Cardiac fibroblast (primary cell): ENCODE measurements at regions not wholly inside any gene's neighbourhood (a gene's known extent, or its start where the extent isn't known, plus 50 kb on each side); places are given as distances from the start of the nearest gene placed in this dataset.

Source experiments
- DNase-seq, 2 donors: peaks; one replicate each; pipeline versions ENCODE4 v3.0.0 to v3.0.0-alpha.2; 2010; ENCODE audit warnings: low read depth in 2 of 2
- H3K4me3 ChIP-seq, 2 donors: replicated peaks in 1 of 2; 1 replicate in 1 of 2; 2 replicates in 1 of 2; pipeline ENCODE4 v1.5.1; 2011; ENCODE audit warnings: low read depth in 2 of 2, low read length in 2 of 2, mild to moderate bottlenecking in 2 of 2, moderate library complexity in 1 of 2
- TF ChIP-seq, protein P1 (sequence below): IDR thresholded peaks from one replicate; pipeline ENCODE4 v1.5.1; 2011; ENCODE audit warnings: low read depth, mild to moderate bottlenecking, low read length, inconsistent platforms

DNA sequence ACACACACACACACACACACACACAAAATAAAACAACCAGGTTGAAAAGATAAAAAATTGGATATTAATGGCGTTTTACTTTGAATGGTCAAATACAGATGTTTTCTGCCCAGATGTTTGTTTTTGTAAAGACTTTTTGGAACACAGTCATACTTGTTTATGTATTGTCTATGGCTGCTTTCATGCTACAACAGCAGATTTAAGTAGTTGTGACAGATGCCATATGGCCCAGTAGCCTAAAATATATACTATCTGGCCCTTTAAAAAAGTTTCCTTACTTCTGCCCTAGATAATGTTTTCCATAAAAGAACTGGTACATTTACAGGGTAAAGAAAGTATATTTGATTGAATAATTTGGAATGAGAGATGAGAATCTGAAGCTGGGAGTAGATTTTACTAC is 1362.8 kb upstream of the SEL1L start:
- TF ChIP-seq, protein P1, sequence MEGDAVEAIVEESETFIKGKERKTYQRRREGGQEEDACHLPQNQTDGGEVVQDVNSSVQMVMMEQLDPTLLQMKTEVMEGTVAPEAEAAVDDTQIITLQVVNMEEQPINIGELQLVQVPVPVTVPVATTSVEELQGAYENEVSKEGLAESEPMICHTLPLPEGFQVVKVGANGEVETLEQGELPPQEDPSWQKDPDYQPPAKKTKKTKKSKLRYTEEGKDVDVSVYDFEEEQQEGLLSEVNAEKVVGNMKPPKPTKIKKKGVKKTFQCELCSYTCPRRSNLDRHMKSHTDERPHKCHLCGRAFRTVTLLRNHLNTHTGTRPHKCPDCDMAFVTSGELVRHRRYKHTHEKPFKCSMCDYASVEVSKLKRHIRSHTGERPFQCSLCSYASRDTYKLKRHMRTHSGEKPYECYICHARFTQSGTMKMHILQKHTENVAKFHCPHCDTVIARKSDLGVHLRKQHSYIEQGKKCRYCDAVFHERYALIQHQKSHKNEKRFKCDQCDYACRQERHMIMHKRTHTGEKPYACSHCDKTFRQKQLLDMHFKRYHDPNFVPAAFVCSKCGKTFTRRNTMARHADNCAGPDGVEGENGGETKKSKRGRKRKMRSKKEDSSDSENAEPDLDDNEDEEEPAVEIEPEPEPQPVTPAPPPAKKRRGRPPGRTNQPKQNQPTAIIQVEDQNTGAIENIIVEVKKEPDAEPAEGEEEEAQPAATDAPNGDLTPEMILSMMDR, result no peak
- no peak for DNase-seq
- no peak overlapping the region for H3K4me3 ChIP-seq

DNA sequence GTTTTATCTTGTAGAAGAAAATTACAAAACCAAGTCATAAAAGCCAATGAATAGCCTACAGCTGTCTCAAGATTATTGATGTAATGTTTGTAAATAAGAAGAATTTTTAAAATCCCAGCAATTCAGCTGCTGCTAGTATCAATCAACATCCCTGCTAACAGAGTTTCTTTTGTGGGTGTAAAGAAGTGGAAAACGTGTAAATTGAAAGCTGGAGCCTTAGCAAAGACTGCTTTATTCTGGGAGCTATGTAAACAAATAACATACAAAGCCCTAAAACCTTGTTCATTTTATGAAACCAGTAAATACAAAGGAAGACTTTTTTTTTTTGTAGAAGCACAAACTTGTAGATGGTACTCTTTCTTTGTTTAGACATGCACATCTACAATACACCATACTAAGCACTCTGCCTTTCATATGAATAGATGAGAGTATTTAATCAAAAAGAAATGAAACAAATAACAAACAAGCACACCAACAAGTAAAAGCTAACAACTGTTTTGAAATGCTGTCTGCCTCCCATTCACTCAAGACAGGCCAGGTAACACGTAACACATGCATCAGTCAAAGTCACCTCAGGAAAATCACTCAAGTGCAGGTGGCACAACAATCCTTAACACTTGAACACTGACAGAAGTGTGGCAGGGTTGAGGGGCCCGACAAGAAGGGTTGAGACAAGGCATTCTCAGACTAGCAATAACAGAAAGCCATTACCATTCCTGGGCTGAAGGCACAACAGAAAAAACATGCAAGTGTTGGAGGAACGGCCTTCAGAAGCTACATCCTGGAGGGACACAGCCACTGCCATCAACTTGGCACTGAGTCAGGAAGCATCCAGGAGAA is 1364.0 kb upstream of the SEL1L start:
- TF ChIP-seq, protein P1, result no peak
- H3K4me3 ChIP-seq, result no peak overlapping the region
- DNase-seq, result no peak

DNA sequence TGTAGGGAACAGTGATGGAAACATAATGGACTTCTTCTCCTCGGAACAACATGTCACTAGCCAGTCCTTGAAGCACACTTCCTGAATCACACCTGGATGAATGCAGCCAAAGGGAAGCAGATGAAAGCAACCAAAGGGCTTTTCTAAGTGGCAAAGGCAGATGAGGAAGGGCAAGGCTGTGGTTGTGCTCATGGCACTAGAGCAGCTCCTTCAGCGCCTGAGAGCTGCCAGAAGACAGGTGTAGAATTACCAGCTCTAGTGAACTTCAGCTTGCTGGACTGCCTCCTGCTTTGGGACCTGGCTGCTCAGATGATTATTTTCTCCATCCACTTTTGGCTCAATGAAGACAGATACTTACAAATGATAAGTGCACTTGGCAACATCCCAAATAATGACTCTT is 1372.1 kb upstream of the SEL1L start:
- TF ChIP-seq, protein P1, result no peak
- no peak overlapping the region for H3K4me3 ChIP-seq
- no peak for DNase-seq

DNA sequence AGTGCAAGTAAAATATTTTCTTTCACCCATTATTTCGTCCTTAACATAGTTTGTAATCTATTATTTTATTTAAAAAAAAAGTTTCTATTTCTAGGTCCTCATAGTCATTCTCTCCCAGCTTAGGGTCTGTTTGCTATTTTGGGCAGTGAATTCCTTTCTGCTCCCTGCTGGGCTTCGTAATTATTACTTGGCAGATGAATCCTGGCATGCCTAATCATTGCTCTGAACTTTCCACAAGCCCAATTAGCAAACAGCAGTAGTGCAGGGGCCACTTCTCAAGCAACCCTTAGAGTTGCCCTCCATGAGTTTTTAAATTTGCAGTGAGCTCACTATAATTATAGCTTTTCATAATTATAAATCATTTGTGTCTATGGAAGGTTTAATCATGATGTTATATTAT is 1378.3 kb upstream of the SEL1L start:
- no peak overlapping the region for H3K4me3 ChIP-seq
- TF ChIP-seq, protein P1, result no peak
- DNase-seq, result no peak

DNA sequence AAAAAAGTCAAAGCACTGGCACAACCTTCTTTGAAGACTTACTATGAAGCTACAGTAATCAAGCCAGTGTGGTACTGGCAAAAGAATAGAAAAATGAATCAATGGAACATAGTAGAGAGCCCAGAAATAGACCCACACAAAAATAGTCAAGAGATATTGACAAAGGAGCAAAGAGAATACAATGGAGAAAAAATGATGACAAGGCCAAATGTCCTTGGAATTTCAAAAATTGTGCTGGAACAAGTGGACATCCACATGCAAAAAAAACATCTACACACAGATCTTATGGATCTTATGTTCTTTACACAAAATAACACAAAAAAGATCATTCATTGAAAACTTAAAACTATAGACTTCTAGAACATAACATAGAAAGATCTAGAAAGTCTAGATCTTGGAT is 1379.7 kb upstream of the SEL1L start:
- no peak for DNase-seq
- no peak overlapping the region for H3K4me3 ChIP-seq
- TF ChIP-seq, protein P1, result no peak

DNA sequence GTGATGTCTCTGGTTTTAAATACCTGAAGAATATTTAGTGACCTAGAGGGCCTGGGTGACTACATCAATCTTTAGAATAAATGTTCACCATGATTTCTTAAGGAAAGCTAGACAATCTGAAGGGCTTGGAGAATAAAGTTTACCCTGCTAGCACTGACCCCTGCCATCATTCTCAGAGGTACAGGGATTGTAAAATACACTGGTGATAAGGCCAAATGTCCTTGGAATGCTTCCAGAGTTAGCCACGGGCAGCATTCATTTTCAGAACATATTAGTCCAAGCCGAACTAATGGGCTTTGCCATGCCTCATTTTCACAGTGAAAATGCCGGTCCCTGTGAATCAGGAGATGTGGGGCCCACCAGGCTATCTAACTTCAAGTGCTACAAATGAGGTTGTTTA is 1381.7 kb upstream of the SEL1L start:
- DNase-seq, result no peak
- no peak overlapping the region for H3K4me3 ChIP-seq
- TF ChIP-seq, protein P1, result no peak

DNA sequence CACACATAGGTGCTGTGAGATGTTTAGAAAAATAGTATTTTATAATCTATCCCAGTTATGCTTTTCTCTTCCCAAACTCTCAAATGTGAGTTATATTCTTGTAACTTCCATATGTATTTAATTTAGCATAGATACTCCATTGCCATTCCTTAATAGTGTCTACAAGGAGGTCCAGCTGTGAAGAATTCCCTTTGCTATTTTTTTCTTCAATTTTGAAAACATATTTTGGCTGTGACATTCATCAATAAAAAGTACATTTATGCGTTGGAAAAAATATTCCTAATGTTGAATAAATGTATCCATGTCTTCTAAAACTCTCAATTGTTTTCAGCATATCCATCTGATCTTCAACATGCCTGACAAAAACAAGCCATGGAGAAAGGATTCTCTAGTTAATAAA is 1402.0 kb upstream of the SEL1L start:
- DNase-seq, result no peak
- TF ChIP-seq, protein P1, result no peak
- H3K4me3 ChIP-seq, result no peak overlapping the region
